DND-41 (cell line): ENCODE measurements at regions not wholly inside any gene's neighbourhood (a gene's known extent, or its start where the extent isn't known, plus 50 kb on each side); places are given as distances from the start of the nearest gene placed in this dataset.

Experiments
- ATAC-seq: fragments of 200-7000 bp; cut with Tn5 transposase; 3 replicates; pipeline ENCODE4 v1.9.1; 2021; ENCODE audit warnings: low read depth; ENCODE audit not compliant: insufficient read depth
- DNase-seq: peaks from one replicate; pipeline ENCODE4 v3.0.0-alpha.2; 2020
- H2AFZ ChIP-seq: 2 replicates; pipeline ENCODE4 v1.6.0; 2012; ENCODE audit warnings: low read depth, low read length
- H3K27ac ChIP-seq: 2 replicates; pipeline ENCODE4 v1.5.1; 2012; ENCODE audit warnings: low read length, inconsistent platforms
- H3K27me3 ChIP-seq: fragments of 200-600 bp; sonication (generic); 2 replicates; pipeline ENCODE4 v1.6.0; 2012; ENCODE audit warnings: low read length, mild to moderate bottlenecking, inconsistent platforms; ENCODE audit not compliant: insufficient read depth, poor library complexity
- H3K36me3 ChIP-seq: 2 replicates; pipeline ENCODE4 v1.5.1; 2012; ENCODE audit warnings: low read length, inconsistent platforms; ENCODE audit not compliant: insufficient read depth
- H3K4me1 ChIP-seq: 2 replicates; pipeline ENCODE4 v1.5.1; 2012; ENCODE audit warnings: mild to moderate bottlenecking, low read length; ENCODE audit not compliant: insufficient read depth
- H3K4me2 ChIP-seq: 2 replicates; pipeline ENCODE4 v1.6.0; 2012; ENCODE audit warnings: mild to moderate bottlenecking, moderate library complexity, low read length, inconsistent platforms; ENCODE audit not compliant: insufficient read depth
- H3K4me3 ChIP-seq, 2 experiments: fragments of 200-600 bp in 1 of 2; shearing (Covaris generic) in 1 of 2; 2 replicates each; pipeline ENCODE4 v1.5.1; 2012 to 2016; ENCODE audit warnings: inconsistent platforms in 2 of 2, low read length in 2 of 2, mild to moderate bottlenecking in 2 of 2, low read depth in 1 of 2, moderate library complexity in 1 of 2
- H3K79me2 ChIP-seq: 2 replicates; pipeline ENCODE4 v1.6.0; 2012; ENCODE audit warnings: low read length, inconsistent platforms; ENCODE audit not compliant: insufficient read depth
- H3K9ac ChIP-seq: 2 replicates; pipeline ENCODE4 v1.6.0; 2012; ENCODE audit warnings: low read depth, mild to moderate bottlenecking, inconsistent platforms, low read length, moderate library complexity
- H3K9me3 ChIP-seq: 2 replicates; pipeline ENCODE4 v1.5.1; 2012; ENCODE audit warnings: low read length, moderate library complexity, mild to moderate bottlenecking, inconsistent platforms; ENCODE audit not compliant: insufficient read depth, severe bottlenecking
- H4K20me1 ChIP-seq: 2 replicates; pipeline ENCODE4 v1.6.0; 2012; ENCODE audit warnings: low read length; ENCODE audit not compliant: insufficient read depth
- EZH2 ChIP-seq: IDR thresholded peaks from 3 replicates; pipeline ENCODE4 v1.6.1; 2012; ENCODE audit warnings: borderline replicate concordance, low read depth, mild to moderate bottlenecking, moderate library complexity, low read length, inconsistent platforms; ENCODE audit not compliant: severe bottlenecking
- TF ChIP-seq, protein P1 (sequence below): IDR thresholded peaks from 2 replicates; pipeline ENCODE4 v1.5.1; 2012; ENCODE audit warnings: borderline replicate concordance, low read length, moderate library complexity, mild to moderate bottlenecking; ENCODE audit not compliant: poor library complexity, severe bottlenecking; ENCODE audit errors: extremely low read depth

GRCh38 chr5:63596254-63596653 lies 366.0 kb downstream of the HTR1A start:
- DNase-seq = no peak
- H3K4me3 ChIP-seq = no peak overlapping the region
- no peak overlapping the region for H2AFZ ChIP-seq
- H3K4me1 ChIP-seq = no peaks in the 10 kb centered on the region
- H3K9ac ChIP-seq = no peak overlapping the region
- no peak for ATAC-seq
- no peak overlapping the region for H3K27ac ChIP-seq
- no peaks in the 10 kb centered on the region for H3K27me3 ChIP-seq
- H3K4me2 ChIP-seq = no peak overlapping the region
- TF ChIP-seq EZH2 = no peak
- H3K79me2 ChIP-seq = no peaks in the 10 kb centered on the region
- no peaks in the 10 kb centered on the region for H4K20me1 ChIP-seq
- no peaks in the 10 kb centered on the region for H3K9me3 ChIP-seq
- H3K36me3 ChIP-seq = no peaks in the 10 kb centered on the region

DNA sequence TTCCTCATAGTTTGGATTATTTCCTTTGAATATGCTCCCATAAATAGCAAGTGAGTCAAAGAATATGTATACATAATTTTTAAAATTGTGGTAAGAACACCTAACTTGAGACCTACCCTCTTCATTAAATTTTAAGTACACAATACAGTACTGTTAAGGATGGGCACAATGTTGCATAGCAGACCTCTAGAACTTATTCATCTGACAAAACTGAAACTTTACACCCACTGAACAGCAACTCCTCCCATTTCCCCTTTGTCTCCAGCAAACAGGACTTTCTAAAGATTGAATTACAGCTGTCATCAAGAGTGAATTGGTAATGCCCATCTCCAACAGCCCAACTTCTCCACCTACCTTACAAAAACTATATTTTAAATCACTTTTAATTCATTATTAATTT lies 388.9 kb downstream of the HTR1A start:
- Histone ChIP-seq H4K20me1 (no peaks in the 10 kb centered on the region), H3K9ac (no peak overlapping the region), H2AFZ (no peak overlapping the region), H3K36me3 (no peaks in the 10 kb centered on the region), H3K4me1 (no peaks in the 10 kb centered on the region), H3K4me2 (no peak overlapping the region), H3K27me3 (no peaks in the 10 kb centered on the region), H3K9me3 (no peaks in the 10 kb centered on the region), H3K27ac (no peak overlapping the region), H3K79me2 (no peaks in the 10 kb centered on the region), H3K4me3 (no peak overlapping the region)
- ATAC-seq = no peak
- no peak for DNase-seq
- TF ChIP-seq, protein P1, sequence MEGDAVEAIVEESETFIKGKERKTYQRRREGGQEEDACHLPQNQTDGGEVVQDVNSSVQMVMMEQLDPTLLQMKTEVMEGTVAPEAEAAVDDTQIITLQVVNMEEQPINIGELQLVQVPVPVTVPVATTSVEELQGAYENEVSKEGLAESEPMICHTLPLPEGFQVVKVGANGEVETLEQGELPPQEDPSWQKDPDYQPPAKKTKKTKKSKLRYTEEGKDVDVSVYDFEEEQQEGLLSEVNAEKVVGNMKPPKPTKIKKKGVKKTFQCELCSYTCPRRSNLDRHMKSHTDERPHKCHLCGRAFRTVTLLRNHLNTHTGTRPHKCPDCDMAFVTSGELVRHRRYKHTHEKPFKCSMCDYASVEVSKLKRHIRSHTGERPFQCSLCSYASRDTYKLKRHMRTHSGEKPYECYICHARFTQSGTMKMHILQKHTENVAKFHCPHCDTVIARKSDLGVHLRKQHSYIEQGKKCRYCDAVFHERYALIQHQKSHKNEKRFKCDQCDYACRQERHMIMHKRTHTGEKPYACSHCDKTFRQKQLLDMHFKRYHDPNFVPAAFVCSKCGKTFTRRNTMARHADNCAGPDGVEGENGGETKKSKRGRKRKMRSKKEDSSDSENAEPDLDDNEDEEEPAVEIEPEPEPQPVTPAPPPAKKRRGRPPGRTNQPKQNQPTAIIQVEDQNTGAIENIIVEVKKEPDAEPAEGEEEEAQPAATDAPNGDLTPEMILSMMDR = no peak
- no peak for TF ChIP-seq EZH2

DNA sequence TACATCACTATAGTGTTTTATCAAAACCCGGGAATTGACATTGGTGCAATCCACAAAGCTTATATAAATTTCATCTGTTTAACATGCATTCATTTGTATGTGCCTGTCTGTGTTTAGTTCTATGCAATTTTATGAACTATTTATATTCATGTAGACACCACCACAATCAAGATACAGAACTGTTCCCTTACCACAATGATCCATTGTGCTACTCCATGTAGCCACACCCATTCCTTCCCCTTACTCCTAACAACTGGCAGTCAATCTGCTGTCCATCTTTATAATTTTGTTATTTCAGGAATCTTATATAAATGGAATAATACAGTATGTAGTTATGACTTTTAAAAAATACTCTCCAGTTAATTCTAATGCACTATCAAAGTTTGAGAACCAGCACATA lies 389.5 kb downstream of the HTR1A start:
- ATAC-seq (no peak), DNase-seq (no peak)
- H3K4me1 ChIP-seq = no peaks in the 10 kb centered on the region
- H3K27me3 ChIP-seq = no peaks in the 10 kb centered on the region
- H3K4me2 ChIP-seq = no peak overlapping the region
- no peak overlapping the region for H3K4me3 ChIP-seq
- no peaks in the 10 kb centered on the region for H4K20me1 ChIP-seq
- no peak overlapping the region for H2AFZ ChIP-seq
- no peaks in the 10 kb centered on the region for H3K36me3 ChIP-seq
- H3K27ac ChIP-seq = no peak overlapping the region
- no peaks in the 10 kb centered on the region for H3K9me3 ChIP-seq
- no peaks in the 10 kb centered on the region for H3K79me2 ChIP-seq
- H3K9ac ChIP-seq = no peak overlapping the region
- TF ChIP-seq EZH2 = no peak
- TF ChIP-seq, protein P1 = no peak

DNA sequence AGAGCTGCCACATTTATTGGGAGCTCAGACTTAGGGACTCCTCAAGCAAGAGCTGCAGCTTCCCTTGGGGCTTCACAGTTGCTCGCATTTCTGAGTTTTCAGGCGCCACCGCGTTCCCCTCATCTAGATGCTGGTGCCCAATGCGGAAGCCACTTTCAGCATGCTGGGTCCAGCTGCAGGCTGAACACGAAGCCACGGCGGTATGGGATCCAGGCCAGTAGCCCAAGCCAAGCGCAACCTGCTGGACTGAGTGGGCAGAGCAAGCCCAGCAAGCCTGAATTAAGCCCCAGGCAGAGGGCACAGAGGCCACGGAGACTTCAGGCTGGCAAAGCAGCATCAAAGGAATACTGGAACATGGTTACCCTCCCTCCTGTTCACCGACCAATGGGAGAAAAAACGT lies 391.5 kb downstream of the HTR1A start:
- H2AFZ ChIP-seq = no peak overlapping the region
- no peaks in the 10 kb centered on the region for H3K4me1 ChIP-seq
- no peaks in the 10 kb centered on the region for H3K36me3 ChIP-seq
- no peaks in the 10 kb centered on the region for H3K27me3 ChIP-seq
- H3K4me2 ChIP-seq = no peak overlapping the region
- no peak for DNase-seq
- TF ChIP-seq, protein P1 = no peak
- TF ChIP-seq EZH2 = no peak
- H3K79me2 ChIP-seq = no peaks in the 10 kb centered on the region
- no peaks in the 10 kb centered on the region for H4K20me1 ChIP-seq
- no peak overlapping the region for H3K27ac ChIP-seq
- no peak overlapping the region for H3K9ac ChIP-seq
- no peak for ATAC-seq
- H3K9me3 ChIP-seq = no peaks in the 10 kb centered on the region
- no peak overlapping the region for H3K4me3 ChIP-seq
